Memory B cell (primary cell): ENCODE measurements at regions not wholly inside any gene's neighbourhood (a gene's known extent, or its start where the extent isn't known, plus 50 kb on each side); places are given as distances from the start of the nearest gene placed in this dataset.
"Not testable (repeated sequence)": the region's sequence is repeated elsewhere in the genome, so short reads cannot be mapped to it uniquely, and the experiment has no call there.

Source experiments
- ATAC-seq: fragments of 150-1000 bp; cut with Tn5 transposase; 2 replicates; pipeline ENCODE4 v1.10.0; 2021; ENCODE audit warnings: low read depth, mild to moderate bottlenecking, moderate library complexity
- DNase-seq, 2 donors: peaks; one replicate each; pipeline ENCODE4 v3.0.0; 2022; ENCODE audit warnings: low spot score in 2 of 2
- H3K27ac Mint-ChIP-seq: one replicate; pipeline ENCODE4 v1.8.0; 2022; ENCODE audit warnings: mild to moderate bottlenecking, moderate library complexity, mixed read lengths
- H3K27me3 Mint-ChIP-seq: one replicate; pipeline ENCODE4 v1.8.0; 2022; ENCODE audit warnings: mixed read lengths
- H3K36me3 Mint-ChIP-seq: one replicate; pipeline ENCODE4 v1.8.0; 2022; ENCODE audit warnings: mild to moderate bottlenecking, mixed read lengths
- H3K4me1 Mint-ChIP-seq: one replicate; pipeline ENCODE4 v1.8.0; 2022; ENCODE audit warnings: mixed read lengths
- H3K4me3 Mint-ChIP-seq: one replicate; pipeline ENCODE4 v1.8.0; 2022; ENCODE audit warnings: mild to moderate bottlenecking, moderate library complexity, mixed read lengths
- H3K9me3 Mint-ChIP-seq: one replicate; pipeline ENCODE4 v1.8.0; 2022; ENCODE audit warnings: mixed read lengths

DNA sequence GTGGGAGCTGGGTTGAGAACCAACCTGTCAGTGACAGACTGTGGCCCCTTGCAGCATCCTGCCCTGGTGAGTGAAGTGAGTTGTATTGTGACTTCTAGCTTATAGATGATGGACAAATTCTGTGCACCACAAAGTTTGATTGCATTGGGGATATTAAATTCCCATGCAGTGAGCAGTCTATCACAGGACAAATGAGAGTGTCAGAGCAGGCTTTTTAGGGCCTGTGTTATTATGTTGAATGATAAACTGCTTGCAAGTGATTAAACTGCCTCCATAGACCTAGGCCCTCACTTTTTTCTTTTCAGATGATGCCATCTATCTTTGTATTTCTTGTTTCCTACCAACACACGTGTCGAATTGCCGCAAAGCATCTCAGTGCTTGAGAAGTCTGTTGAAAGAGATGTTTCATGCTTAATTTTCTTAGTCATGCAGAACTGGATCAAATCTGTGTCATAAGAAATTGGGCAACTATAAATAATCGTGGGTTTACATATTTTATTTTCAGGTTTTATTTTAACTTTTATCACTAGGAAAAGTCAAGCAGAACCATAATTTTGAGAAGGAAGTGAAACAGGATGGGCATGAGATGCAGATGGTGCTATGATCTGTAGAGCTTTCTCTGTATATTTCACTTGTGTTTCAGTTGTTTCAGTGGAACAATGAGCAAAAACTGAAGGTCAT is 199.2 kb downstream of the S1PR1 start:
- peak overlapping the region; percentile 82 for H3K27ac Mint-ChIP-seq
- H3K4me1 Mint-ChIP-seq = peaks cover 24% of the 10 kb centered on the region
- H3K9me3 Mint-ChIP-seq = no peaks in the 10 kb centered on the region
- DNase-seq (peak in 1 of 2 donors; percentile 11), ATAC-seq (peak; percentile 82)
- peak overlapping the region; percentile 55 for H3K4me3 Mint-ChIP-seq
- H3K36me3 Mint-ChIP-seq = no peaks in the 10 kb centered on the region
- H3K27me3 Mint-ChIP-seq = no peaks in the 10 kb centered on the region

DNA sequence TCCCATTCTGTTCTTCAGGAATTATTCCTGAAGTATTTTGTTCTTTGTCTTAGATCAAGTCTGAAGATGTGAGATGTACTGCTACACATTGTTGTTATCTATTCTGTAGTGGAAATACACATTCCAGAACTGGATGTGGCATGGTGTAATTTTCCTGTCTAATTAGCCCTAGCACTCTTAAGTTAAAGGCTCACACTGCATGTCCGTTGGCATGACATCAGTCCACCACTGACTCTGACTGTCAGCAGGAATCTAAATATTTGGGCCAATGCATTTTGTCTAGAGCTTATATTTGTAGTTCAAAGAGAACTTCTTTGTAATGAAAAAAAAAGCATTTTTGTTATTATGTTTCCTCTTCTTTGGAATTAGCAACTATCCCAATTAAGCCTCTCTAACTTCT is 201.0 kb downstream of the S1PR1 start:
- Mint-ChIP-seq H3K9me3 (no peaks in the 10 kb centered on the region), H3K4me3 (no peak overlapping the region), H3K4me1 (peaks cover 21% of the 10 kb centered on the region), H3K27me3 (no peaks in the 10 kb centered on the region), H3K27ac (no peak overlapping the region), H3K36me3 (no peaks in the 10 kb centered on the region)
- ATAC-seq (no peak), DNase-seq (no peak)

DNA sequence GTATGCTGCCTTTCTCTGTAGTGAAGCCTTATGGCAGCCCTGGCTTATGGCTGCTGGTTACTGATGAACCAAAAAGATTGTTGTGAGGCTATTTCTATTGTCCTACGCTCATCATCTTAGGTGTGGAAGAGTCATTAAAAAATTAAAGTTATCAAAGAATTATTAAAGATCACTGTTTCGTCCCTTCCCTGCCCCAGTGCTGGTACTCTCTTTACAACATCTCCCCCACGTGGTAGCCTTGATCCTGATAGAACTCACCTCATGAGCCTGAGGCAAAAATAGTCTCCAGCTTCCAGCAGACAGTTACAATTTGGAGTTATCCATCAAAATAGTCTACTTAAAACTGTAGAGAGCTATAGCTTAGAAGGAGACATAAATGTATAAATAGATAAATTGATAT is 201.5 kb downstream of the S1PR1 start:
- ATAC-seq = peak; percentile 51
- Mint-ChIP-seq H3K4me1 (peaks cover 21% of the 10 kb centered on the region), H3K27ac (no peak overlapping the region), H3K27me3 (no peaks in the 10 kb centered on the region), H3K9me3 (no peaks in the 10 kb centered on the region), H3K4me3 (no peak overlapping the region), H3K36me3 (no peaks in the 10 kb centered on the region)
- DNase-seq = no peak

DNA sequence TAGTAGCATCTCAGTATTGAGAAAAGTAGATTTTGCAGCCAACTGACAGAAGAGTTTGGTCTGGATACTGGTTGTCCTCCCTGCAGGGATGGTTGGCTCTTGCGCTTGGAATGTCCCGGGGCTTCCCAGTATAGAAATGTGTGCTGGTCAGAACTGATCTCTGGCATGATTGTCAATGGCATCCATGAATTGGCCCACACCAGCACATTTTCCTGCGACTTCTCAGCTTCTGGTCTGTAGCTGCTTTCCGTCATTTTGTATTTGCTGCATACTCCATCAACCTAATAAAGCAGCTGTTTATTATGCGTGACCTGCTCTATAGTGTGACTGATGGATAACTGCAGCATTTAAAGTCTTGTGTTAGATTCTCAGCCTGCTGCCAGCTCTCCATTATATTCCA is 203.7 kb downstream of the S1PR1 start:
- H3K4me3 Mint-ChIP-seq = no peak overlapping the region
- peaks cover 19% of the 10 kb centered on the region for H3K4me1 Mint-ChIP-seq
- DNase-seq (no peak), ATAC-seq (no peak)
- H3K9me3 Mint-ChIP-seq = no peaks in the 10 kb centered on the region
- no peak overlapping the region for H3K27ac Mint-ChIP-seq
- no peaks in the 10 kb centered on the region for H3K36me3 Mint-ChIP-seq
- H3K27me3 Mint-ChIP-seq = no peaks in the 10 kb centered on the region

DNA sequence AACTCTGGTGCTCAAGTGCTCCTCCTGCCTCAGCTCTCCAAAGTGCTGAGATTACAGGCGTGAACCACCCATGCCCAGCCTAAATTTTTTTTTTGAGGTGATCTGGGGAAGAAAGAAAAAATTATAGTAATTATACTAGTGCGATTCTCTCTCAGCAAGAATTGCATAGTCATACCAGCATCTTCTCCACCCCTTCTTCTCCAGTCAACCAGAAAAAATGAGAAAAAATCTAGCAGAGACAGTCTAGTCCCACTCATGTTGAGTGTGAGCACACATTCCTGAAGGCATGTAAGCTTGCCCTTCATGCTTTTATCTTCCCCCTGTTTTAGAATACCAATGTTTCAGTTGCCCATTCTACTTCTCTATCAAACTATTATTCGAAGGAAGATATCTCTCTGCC is 207.6 kb downstream of the S1PR1 start:
- peaks cover 3% of the 10 kb centered on the region for H3K36me3 Mint-ChIP-seq

DNA sequence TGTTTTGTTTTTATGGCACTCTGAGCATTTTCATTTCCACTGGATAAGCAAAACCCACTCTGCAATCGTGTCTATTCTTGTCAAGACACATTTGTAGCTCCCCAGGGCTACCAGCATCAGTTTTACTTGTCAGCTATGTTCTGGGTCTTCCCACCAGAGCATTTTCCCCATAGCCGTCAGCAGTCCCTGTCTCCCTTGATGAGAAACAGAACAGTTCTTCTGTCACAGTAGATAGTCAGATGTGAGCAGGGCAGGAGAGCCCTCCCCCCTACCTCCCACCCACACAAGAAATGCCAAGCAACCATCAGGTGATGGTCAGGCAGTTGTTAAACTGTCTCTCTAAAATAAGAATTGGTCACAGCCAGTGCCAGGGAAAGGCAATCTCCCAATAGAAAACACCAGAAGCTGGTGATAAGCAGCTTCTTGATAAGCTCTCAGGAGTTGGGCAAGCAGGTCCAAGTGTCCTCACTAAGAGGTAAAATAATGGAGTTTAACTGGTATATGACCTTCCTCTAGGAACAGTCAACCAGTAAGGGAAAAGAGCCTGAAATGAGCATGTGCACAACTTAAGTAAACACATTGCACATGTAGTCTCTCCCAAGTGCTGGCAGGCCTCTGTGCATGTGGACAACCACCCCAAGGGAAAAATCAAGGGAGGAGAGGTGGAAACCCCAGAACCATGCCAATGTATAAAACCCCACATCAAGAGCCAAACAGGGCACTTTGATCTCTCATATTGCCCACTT is 208.2 kb downstream of the S1PR1 start:
- H3K36me3 Mint-ChIP-seq = peaks cover 3% of the 10 kb centered on the region
- H3K27ac Mint-ChIP-seq = no peak overlapping the region
- H3K4me3 Mint-ChIP-seq = no peak overlapping the region
- DNase-seq (no peak), ATAC-seq (no peak)
- no peaks in the 10 kb centered on the region for H3K9me3 Mint-ChIP-seq
- H3K4me1 Mint-ChIP-seq = peaks cover 2% of the 10 kb centered on the region
- peaks cover 5% of the 10 kb centered on the region for H3K27me3 Mint-ChIP-seq

More for the DNA sequence above, 207.6 kb downstream of the S1PR1 start:
- DNase-seq = no peak
- no peaks in the 10 kb centered on the region for H3K9me3 Mint-ChIP-seq
- no peak for ATAC-seq
- no peak overlapping the region for H3K27ac Mint-ChIP-seq
- H3K27me3 Mint-ChIP-seq = peaks cover 5% of the 10 kb centered on the region
- H3K4me3 Mint-ChIP-seq = no peak overlapping the region
- no peaks in the 10 kb centered on the region for H3K4me1 Mint-ChIP-seq

DNA sequence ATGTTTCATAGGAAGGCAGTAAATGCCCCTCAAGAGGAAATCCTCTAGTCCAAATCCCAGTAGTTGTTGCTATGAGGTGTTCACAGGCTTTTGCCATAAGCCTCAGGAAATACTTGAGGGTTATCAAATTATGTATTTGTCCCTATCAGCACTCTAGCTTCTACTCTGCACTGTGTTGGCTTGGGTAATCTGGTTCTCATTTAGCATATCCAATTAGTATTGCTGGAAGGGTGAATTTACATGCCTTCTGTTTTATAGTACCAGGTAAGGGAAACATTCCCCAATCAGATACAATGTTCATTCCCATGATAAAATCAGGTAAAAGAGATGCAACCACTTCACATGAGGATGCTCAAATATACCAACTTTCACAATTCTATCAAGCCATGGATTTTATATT is 211.2 kb downstream of the S1PR1 start:
- H3K9me3 Mint-ChIP-seq = no peaks in the 10 kb centered on the region
- no peak overlapping the region for H3K27ac Mint-ChIP-seq
- DNase-seq (no peak), ATAC-seq (no peak)
- no peak overlapping the region for H3K4me3 Mint-ChIP-seq
- peaks cover 5% of the 10 kb centered on the region for H3K27me3 Mint-ChIP-seq
- peaks cover 3% of the 10 kb centered on the region for H3K4me1 Mint-ChIP-seq
- peaks cover 3% of the 10 kb centered on the region for H3K36me3 Mint-ChIP-seq

DNA sequence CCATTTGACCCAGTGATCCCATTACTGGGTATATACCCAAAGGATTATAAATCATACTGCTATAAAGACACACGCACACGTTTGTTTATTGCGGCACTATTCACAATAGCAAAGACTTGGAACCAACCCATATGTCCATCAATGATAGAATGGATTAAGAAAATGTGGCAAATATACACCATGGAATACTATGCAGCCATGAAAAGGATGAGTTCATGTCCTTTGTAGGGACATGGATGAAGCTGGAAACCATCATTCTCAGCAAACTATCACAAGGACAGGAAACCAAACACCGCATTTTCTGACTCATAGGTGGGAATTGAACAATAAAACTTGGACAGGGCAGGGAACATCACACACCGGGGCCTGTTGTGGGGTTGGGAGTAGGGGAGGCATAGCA is 213.9 kb downstream of the S1PR1 start:
- H3K27ac Mint-ChIP-seq, H3K27me3 Mint-ChIP-seq, ATAC-seq, H3K4me3 Mint-ChIP-seq, H3K9me3 Mint-ChIP-seq, H3K36me3 Mint-ChIP-seq, DNase-seq: not testable (repeated sequence)
- peaks cover 12% of the 10 kb centered on the region for H3K4me1 Mint-ChIP-seq

DNA sequence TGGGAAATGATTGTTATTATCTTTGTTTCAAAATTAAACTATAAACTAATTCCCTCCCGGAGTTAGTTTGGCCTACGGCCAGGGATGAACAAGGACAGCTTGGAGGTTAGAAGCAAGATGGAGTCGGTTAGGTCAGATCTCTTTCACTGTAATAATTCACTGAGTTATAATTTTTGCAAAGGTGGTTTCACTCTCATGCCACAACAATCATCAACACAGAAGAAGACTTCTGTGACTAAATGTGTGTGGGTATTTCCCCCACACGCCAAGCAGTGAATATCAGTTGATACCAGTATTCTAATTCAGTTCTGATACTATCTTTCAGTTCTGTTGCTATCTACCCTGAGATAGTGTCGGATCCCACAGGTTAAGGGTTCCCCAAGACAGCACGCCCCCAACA is 215.1 kb downstream of the S1PR1 start:
- Mint-ChIP-seq H3K27ac (no peak overlapping the region), H3K4me3 (no peak overlapping the region), H3K9me3 (no peaks in the 10 kb centered on the region), H3K27me3 (peaks cover 5% of the 10 kb centered on the region), H3K4me1 (peaks cover 12% of the 10 kb centered on the region), H3K36me3 (peaks cover 3% of the 10 kb centered on the region)
- ATAC-seq (no peak), DNase-seq (no peak)

DNA sequence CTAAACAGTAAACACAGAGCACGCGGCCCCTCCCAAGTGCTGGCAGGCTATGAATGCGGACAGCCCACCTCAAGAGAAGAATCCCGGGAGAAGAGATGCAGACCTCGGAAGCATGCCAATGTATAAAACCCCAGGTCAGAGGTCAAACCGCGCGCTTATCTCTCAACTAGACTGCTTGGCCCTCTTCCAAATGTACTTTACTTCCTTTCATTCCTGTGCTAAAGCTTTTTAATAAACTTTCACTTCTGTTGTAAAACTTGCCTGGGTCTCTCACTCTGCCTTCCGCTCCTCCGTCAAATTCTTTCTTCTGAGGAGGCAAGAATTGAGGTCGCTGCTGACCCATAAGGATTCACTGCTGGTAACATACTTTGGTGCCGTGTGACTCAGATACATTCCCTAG is 216.0 kb downstream of the S1PR1 start:
- no peak overlapping the region for H3K4me3 Mint-ChIP-seq
- no peak for ATAC-seq
- H3K36me3 Mint-ChIP-seq = no peaks in the 10 kb centered on the region
- H3K9me3 Mint-ChIP-seq = no peaks in the 10 kb centered on the region
- no peak overlapping the region for H3K27ac Mint-ChIP-seq
- H3K27me3 Mint-ChIP-seq = no peaks in the 10 kb centered on the region
- DNase-seq = no peak
- peaks cover 12% of the 10 kb centered on the region for H3K4me1 Mint-ChIP-seq

DNA sequence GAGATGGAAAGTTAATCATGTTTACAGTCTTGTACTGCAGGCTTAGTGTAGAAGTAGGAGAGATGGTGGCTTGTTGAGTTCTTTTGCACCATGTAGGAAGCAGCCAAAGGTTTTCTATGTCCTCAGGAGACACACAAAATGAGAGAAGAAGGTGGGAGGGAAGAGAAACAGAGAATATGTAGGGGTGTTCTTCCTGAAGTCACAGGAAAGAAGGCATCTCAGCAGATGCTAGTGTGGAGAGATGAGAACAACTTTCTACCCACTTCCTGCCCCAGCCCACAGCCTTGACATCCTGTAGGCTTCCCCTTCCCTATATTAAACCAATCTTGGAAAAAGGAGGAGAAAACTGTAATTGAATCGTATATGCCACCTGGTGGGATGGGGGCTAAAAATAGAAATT is 217.0 kb downstream of the S1PR1 start:
- Mint-ChIP-seq H3K27me3 (no peaks in the 10 kb centered on the region), H3K9me3 (no peaks in the 10 kb centered on the region), H3K4me1 (peaks cover 12% of the 10 kb centered on the region), H3K4me3 (no peak overlapping the region), H3K27ac (peak overlapping the region; percentile 22), H3K36me3 (no peaks in the 10 kb centered on the region)
- DNase-seq = no peak
- ATAC-seq = peak; percentile 37

DNA sequence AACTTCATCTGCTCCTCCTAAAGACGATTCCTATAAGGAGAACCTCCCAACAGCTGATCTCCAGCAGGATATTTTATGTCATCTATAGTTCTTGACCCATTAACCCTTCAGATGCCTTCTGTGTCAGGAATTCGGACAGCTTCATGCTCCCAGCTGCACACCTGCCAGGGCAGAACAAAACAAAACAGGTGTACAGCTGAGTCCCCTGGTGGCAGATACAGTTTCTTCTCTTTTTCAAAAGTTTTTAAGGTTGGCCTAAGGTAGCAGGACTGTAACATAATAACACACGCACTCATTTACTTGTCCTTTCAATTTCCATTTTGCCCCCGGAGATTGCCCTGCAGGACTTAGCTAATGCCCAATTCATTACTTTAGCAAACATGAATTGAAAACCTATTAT is 218.3 kb downstream of the S1PR1 start:
- Mint-ChIP-seq H3K27ac (no peak overlapping the region), H3K4me1 (peaks cover 9% of the 10 kb centered on the region), H3K9me3 (no peaks in the 10 kb centered on the region), H3K27me3 (no peaks in the 10 kb centered on the region), H3K4me3 (no peak overlapping the region), H3K36me3 (no peaks in the 10 kb centered on the region)
- no peak for DNase-seq
- ATAC-seq = no peak

DNA sequence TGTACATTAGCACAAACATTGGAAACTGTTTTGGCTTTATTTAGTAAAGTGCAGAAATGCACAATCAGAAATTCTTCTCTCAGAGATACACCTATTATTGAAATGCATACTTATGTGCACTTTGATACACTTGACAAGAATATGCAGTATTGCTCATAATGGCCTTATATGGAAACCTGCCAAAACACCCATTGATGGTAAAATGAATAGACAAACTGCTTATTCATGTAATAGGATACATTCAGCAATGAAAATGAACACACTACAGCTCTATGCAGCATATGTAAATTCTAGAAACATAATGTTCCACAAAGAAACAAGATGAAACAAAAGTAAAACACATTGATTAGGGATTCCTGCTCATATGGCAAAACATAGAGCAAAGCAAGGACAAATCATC is 223.9 kb downstream of the S1PR1 start:
- DNase-seq (no peak), ATAC-seq (no peak)
- Mint-ChIP-seq H3K36me3 (no peaks in the 10 kb centered on the region), H3K4me1 (peaks cover 2% of the 10 kb centered on the region), H3K4me3 (no peak overlapping the region), H3K9me3 (peaks cover 4% of the 10 kb centered on the region), H3K27ac (no peak overlapping the region), H3K27me3 (no peaks in the 10 kb centered on the region)

DNA sequence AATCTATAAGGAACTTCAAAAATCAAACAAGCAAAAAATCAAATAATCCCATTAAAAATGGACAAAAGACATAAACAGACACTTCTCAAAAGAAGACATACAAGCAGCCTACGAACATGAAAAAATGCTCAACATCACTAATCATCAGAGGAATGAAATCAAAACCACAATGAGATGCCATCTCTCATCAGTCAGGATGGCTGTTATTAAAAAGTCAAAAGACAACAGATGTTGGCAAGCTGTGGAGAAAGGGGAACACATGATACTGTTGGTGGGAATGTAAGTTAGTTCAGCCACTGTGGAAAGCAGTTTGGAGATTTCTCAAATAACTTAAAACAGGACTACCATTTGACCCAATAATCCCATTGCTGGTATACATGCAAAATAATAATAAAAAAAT is 226.4 kb downstream of the S1PR1 start:
- Mint-ChIP-seq H3K27ac (no peak overlapping the region), H3K4me3 (no peak overlapping the region), H3K27me3 (no peaks in the 10 kb centered on the region), H3K4me1 (peaks cover 2% of the 10 kb centered on the region), H3K9me3 (peaks cover 4% of the 10 kb centered on the region), H3K36me3 (no peaks in the 10 kb centered on the region)
- ATAC-seq (no peak), DNase-seq (no peak)

DNA sequence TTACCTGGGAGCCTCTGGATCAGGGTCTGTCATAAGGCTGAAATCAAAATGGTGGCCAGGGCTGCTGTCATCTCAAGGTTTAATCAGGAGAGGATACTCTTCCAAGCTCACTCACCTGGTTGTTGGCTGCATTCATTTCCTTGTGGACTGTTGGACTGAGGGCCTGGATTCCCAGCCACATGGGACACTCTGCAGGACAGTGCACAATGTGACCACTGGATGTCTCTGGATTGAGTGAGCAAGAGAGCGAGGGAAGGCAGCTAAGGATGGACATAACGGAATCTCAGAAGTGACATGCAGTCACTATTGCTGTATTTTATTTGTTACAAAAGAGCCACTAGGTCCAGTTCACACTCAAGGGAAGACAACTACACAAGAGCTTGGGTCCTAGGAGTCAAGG is 229.1 kb downstream of the S1PR1 start:
- Mint-ChIP-seq H3K27me3 (no peaks in the 10 kb centered on the region), H3K36me3 (no peaks in the 10 kb centered on the region), H3K27ac (no peak overlapping the region), H3K4me1 (peaks cover under 1% of the 10 kb centered on the region), H3K4me3 (no peak overlapping the region), H3K9me3 (peaks cover 8% of the 10 kb centered on the region)
- no peak for ATAC-seq
- DNase-seq = no peak
